HG02870 (cell line): ENCODE measurements at regions not wholly inside any gene's neighbourhood (a gene's known extent, or its start where the extent isn't known, plus 50 kb on each side); places are given as distances from the start of the nearest gene placed in this dataset.

ENCODE experiments used
- ATAC-seq: cut with Tn5 transposase; IDR thresholded peaks from one replicate; pipeline ENCODE4 v1.9.1; 2021; ENCODE audit warnings: mild to moderate bottlenecking, moderate library complexity; ENCODE audit not compliant: unreplicated experiment

GRCh38 chr18:38944446-38945024, 1378.9 kb upstream of the CELF4 start:
- no peak for ATAC-seq

GRCh38 chr18:38941711-38942561, 1376.3 kb upstream of the CELF4 start:
- no peak for ATAC-seq

GRCh38 chr18:38940863-38941531, 1375.4 kb upstream of the CELF4 start:
- ATAC-seq = peak; percentile 85

DNA sequence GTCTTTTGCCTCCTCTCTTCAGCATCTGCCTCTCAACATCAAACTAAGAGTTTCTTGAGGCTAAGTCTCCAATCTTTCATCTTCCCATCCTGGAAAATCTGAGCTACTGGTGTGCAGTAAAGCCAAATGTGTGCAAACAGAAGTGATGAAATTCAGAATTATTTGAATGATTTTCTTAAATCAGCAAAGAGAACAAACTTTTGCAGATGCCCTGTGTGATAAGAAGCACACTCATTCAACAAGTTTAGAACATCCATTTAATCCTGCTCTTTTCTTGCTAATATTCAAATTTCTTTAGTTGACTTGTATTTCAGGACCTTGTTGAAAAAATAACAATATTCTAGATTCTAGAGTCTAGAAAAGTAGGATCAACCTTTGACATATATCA, 1374.9 kb upstream of the CELF4 start:
- peak; percentile 23 for ATAC-seq

DNA sequence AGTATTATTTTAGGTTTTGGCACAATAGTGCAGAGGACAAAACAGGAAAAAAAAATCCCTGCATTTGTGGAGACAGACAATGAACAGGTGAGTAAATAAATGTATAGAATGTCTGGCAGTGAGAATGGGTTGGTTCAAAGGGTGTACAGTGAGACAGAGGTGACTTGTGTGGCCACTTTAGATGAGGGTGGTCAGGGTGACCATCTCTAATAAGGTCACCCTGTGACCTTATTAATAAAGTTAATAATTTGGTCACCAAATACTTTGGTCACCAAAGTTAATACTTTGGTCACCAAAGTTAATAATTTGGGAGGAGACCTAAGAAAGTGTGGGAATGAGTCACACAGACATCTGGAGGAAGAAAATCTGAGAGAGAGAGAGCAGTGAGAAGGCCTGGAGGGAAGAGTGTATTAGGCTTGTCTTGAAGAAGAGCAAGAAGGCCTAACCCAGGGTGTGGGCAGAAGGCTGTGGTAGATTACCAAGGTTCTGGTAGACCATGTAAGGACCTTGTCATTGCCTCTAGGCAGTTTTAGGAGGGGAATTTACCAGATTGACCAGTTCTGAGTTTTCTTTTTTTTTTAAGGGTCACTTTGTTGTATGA, 1368.4 kb upstream of the CELF4 start:
- ATAC-seq = peak; percentile 54

DNA sequence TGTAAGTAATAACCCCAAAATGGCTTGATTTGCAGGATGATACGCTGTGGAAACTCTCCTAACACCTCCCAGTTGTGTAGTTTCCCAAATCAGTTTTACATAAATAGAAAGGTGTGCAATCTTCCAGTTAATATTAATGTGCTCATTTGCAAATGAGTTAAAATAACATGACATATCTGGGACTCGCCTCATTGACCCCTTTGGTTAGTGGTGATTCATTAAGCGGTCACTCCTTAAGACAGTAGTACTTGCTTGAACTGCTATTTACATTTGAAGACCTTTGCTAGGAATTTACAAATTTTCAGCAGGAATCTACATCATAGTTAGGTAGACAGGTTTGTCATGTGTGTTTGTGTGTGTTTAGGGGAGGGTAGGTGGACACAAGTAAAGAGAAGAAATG, 1367.7 kb upstream of the CELF4 start:
- no peak for ATAC-seq

GRCh38 chr18:38932752-38933151, 1367.2 kb upstream of the CELF4 start:
- ATAC-seq = peak; percentile 73

GRCh38 chr18:38931754-38932050, 1366.1 kb upstream of the CELF4 start:
- no peak for ATAC-seq

DNA sequence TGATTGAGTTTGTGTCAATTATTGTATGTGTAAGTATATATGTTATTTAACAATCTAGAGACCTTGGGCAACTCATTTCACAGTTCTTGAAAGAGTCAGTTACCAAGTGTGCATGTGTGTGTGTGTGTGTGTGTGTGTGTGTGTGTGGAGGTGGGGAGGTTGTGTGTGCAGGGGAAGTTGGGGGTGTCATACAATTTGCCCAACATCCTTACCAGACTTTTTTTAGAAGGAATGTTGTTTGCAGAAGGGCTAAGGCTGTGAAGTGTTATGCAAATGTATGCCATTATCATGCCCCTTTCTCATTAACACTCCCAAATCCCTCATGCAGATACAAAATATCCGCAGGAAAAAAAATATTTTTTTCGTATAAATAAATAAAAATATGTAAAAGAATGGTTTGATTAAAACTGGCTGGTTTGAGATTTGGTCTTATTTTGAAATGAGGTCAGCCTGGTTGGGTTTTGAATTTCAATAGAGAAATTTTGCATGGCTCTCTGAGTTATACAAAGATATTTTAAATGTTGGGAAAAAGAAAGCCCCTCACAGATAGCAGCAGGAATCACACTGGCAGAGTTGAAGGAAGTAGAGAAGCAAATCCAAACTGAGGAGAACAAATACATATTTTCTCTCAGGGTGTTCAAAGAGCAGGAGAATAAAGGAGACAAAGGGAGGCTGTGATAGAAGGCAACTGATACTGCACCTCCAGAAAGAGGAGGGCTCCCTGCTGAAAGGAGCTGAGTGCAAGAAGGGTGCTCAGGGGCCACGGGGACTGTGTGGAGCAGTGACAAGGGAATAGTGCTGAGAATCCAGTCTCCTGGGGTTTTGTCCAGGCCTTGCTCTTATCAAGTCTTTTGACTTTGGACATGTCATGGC, 1365.5 kb upstream of the CELF4 start:
- no peak for ATAC-seq

- no peak for ATAC-seq
Measured at GRCh38 chr18:38923540-38923939, 1357.9 kb upstream of the CELF4 start.

DNA sequence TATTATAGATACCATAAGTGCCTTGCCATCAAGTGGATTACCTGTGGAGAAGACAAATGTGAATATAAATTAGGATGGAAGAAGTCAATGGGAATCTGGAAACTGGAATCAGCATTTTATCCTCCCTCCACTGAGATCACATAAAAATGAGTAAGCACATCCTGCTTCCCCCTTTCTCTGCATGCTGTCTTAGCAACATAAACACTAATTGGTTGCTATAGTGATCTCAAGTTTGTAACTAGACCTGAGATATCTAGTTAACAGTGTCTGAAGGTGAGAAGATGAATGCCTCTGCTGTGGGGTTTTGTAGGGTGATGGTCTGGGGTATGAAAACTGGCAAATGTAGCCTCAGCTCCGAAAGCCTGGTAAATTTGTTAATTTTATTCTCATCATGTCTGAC, 1357.5 kb upstream of the CELF4 start:
- ATAC-seq = no peak

DNA sequence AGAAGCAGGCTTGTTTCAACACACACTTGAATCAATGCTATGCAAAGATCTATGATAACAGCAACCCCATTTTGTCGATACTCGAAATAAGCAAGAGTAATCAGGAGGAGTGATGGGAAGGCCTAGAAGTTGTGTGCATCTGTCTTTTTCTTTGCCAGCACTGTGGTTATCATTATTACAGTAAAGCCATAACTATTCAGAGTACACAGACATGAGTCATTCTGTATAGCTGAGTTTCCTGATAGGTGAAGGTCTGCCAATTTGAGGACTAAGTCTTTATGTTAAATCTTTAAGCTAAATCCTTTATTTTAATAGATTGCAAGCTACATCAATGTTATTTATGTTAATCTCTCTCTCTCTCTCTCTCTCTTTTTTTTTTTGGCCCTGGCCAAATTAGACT, 1344.4 kb upstream of the CELF4 start:
- no peak for ATAC-seq

DNA sequence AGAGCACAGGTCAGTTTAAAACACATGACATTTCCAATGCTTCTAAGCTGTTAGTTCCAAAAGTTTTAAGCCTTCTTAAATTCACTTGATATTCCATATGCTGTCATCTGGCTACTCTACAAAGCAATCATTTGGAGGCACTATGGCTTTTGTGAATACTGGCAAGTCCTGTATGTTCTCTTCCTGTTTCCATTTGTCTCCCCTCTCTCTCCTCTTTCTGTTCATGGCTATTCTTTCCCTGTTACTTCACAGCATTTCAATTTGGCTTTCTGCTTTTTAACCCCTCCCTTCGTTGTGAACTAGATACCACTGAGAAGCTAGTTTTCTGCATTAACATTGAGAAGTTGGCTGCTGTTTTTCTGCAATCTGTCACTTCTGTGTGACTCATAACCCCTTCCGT, 1337.2 kb upstream of the CELF4 start:
- ATAC-seq = no peak

GRCh38 chr18:38900445-38900844, 1334.8 kb upstream of the CELF4 start:
- ATAC-seq = no peak

DNA sequence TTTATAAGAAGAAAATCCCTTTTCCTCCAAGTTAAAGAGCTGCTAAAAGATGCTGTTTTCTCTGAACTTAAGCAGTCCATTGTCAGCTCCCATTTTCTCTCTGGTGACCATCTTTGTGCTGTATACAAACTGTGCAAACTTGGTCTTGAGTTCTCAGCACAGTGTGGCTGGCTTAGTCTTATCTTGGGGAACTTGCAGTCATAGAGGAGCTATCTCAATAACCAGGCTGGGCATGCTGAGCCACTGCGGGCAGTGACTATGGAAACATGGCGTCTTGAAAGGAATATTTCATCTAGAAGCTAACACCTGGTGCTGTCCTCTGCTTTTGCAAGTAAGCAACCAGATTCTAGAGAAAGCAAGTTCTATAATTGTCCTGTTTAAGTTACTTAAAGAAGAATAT, 1334.4 kb upstream of the CELF4 start:
- ATAC-seq = no peak

DNA sequence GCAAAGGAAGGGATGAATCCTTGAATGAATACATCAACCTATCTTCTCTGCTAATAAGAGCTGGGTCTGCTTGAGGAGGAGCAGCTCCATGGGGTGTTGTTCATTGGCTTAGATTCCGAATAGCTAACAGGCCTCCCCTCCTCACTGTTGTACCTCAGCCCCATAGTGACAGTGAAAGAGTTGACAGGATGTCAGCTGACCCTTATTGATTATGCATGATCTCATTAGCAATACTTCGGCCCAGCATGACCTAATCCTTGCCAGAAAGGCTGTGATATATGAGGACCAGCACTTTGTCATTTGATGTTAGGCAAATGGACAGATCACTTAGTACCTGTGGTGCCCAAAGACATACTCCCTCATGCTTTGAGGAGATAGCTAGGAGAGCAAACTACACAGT, 1333.7 kb upstream of the CELF4 start:
- no peak for ATAC-seq

DNA sequence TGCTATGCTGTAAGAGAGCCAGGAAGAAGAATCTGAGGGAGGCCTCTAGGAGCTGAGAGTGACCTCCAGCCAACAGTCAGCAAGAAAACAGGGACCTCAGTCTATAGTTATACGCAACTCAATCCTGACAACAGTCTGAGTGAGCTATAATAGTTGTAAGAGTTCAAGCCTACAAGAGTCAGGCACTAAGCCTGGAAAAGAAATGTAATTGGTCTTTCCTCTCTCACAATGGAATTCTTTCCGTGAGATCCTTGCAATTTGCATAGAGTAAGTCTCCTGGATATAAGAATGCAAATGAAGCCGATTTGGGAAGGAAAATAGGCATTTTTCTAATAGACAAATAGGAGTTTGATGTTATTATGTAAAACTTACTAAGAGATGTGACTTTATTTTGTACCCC, 1332.6 kb upstream of the CELF4 start:
- no peak for ATAC-seq

DNA sequence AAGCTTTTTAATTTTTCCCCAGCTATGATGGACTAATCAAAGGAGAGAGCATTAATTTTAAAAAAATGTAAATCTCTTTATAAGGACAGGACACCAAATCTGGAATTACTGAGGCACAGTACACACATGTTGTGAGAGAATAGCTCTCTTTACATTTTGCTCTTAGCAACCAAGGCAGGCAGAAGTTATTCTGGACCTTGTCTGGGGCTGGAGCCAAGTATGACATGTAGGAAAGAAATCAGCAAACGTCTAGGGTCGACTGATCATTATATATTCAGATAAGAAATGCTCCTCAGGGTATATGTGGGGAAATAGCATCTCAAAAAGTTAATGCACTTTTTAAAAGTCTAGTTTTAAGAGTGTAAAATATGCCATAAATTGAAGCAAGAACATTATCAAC, 1330.0 kb upstream of the CELF4 start:
- no peak for ATAC-seq

- ATAC-seq = no peak
Measured at GRCh38 chr18:38887671-38888020, 1322.0 kb upstream of the CELF4 start.

GRCh38 chr18:38886861-38887670, 1321.5 kb upstream of the CELF4 start:
- ATAC-seq = no peak
